ENCODE measurements at regions not wholly inside any gene's neighbourhood (a gene's known extent, or its start where the extent isn't known, plus 50 kb on each side); places are given as distances from the start of the nearest gene placed in this dataset.
"Not testable (repeated sequence)": the region's sequence is repeated elsewhere in the genome, so short reads cannot be mapped to it uniquely, and the experiment has no call there.

DNA sequence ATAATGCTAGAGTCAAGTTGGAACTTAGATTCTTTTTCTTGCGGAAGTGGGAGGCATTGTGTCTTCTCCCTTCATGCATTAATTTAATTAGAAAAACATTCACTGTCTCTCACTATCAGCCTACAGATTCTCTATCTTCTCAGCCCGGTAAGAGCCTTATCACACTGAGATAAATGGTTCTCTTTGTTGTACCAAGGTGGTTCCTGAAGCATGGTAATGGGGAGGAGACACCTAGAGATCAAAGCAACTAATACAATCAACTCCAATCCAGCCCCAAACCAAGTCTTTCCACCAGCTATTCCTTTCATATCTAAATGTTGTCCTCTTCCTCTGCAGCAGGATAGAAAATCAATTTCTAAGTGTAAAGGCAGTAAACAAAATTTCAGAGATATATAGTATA is 210.8 kb downstream of the DAD1 start:
- no peaks in the 10 kb centered on the region for H3K36me3 ChIP-seq (ENCODE audit: control insufficient read depth, low read depth, low read length)
- no peak overlapping the region for H3K4me3 ChIP-seq (ENCODE audit: low read length)
- no peak overlapping the region for H3K9ac ChIP-seq (ENCODE audit: low read length)
- H3K9me3 ChIP-seq (ENCODE audit: control insufficient read depth, low read depth, low read length) = no peaks in the 10 kb centered on the region
- H3K27me3 ChIP-seq (ENCODE audit: control insufficient read depth, insufficient read depth, low read length) = no peaks in the 10 kb centered on the region
- peaks cover 6% of the 10 kb centered on the region for H3K4me1 ChIP-seq (ENCODE audit: control insufficient read depth, low read depth, low read length)
- no peak overlapping the region for H3K27ac ChIP-seq (ENCODE audit: low read length)

DNA sequence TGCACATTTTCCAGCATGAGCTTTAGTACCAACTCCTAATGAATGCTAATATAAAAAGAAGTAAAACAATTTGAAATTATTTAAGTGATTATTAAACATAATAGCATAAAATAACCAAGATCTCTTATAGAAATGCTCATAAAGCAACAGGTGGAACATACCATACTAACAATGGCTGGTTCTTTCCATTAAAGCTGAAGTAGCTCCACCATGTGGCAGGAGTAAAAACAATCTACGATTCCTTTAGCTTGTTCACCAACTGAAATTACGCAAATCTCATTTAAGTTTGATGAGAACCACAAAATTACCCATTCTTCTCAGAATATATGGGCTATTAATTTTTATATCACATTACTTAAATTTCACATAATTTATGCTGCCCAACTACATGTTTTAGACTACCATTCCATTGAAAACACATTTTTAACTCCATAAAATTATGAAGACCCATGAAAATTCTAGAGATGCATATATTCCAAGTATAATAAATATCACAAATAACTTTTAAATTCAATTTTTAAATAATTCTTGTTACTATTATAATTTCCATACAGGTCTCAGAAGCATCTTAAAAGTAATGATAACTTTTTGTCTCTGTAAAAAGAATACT is 213.6 kb downstream of the DAD1 start:
- no peaks in the 10 kb centered on the region for H3K27me3 ChIP-seq (ENCODE audit: control insufficient read depth, insufficient read depth, low read length)
- no peak overlapping the region for H3K9ac ChIP-seq (ENCODE audit: low read length)
- no peaks in the 10 kb centered on the region for H3K4me1 ChIP-seq (ENCODE audit: control insufficient read depth, low read depth, low read length)
- H3K36me3 ChIP-seq (ENCODE audit: control insufficient read depth, low read depth, low read length) = no peaks in the 10 kb centered on the region
- H3K27ac ChIP-seq (ENCODE audit: low read length) = no peak overlapping the region
- no peak overlapping the region for H3K4me3 ChIP-seq (ENCODE audit: low read length)
- no peaks in the 10 kb centered on the region for H3K9me3 ChIP-seq (ENCODE audit: control insufficient read depth, low read depth, low read length)

DNA sequence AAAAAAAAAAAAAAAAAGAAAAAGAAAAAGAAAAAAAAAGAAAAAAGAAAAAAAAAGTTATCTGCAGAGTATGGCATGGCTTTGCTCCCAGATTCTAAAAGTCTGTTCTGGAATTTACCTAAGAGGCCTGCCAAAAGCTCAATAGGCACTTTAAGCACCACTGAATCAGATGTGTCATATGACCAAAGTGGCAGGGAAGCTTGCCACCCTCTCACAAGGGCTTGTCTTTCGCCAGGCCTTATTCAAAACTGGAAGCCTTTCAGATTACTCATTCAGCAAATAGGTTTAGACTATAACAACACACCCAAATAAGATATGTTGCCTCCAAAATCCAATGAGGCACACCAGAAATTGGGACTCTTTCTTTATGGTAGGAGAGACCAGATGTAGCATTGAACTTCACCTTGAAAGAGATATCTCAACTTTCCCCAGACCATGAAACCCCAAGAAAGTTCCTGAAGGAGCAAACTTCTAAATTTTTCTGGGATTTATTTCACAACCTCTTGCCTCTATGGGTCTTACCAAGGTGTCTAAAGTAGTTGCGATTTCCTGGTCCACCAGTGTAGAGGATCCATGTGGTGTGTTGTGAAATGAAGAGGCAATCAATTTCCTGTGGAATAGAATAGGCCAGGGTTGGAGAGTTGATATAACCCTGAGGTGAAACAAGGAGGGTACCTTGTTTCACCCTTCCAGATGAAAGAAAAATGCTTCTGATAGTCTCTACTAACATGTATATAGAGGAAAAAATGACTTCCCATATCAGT is 218.8 kb downstream of the DAD1 start:
- H3K9me3 ChIP-seq (ENCODE audit: control insufficient read depth, low read depth, low read length) = no peaks in the 10 kb centered on the region
- H3K9ac ChIP-seq (ENCODE audit: low read length) = no peak overlapping the region
- no peaks in the 10 kb centered on the region for H3K36me3 ChIP-seq (ENCODE audit: control insufficient read depth, low read depth, low read length)
- H3K4me3 ChIP-seq (ENCODE audit: low read length) = no peak overlapping the region
- no peaks in the 10 kb centered on the region for H3K4me1 ChIP-seq (ENCODE audit: control insufficient read depth, low read depth, low read length)
- no peaks in the 10 kb centered on the region for H3K27me3 ChIP-seq (ENCODE audit: control insufficient read depth, insufficient read depth, low read length)
- H3K27ac ChIP-seq (ENCODE audit: low read length) = no peak overlapping the region

DNA sequence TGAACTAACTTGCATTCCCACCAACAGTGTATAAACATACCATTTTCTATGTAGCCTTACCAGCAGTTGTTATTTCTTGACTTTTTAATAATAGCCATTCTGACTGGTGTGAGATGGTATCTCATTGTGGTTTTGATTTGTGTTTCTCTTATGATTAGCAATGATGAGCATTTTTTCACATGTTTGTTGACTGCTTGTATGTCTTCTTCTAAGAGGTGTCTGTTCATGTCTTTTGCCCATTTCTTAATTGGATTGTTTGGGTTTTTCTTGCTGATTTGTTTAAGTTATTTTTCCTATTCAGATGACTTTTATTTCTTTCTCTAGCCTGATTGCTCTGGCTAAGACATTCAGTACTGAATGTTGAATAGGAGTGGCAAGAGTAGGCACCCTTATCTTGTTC is 230.3 kb downstream of the DAD1 start:
- H3K27ac ChIP-seq (ENCODE audit: low read length) = no peak overlapping the region
- no peaks in the 10 kb centered on the region for H3K36me3 ChIP-seq (ENCODE audit: control insufficient read depth, low read depth, low read length)
- no peak overlapping the region for H3K4me3 ChIP-seq (ENCODE audit: low read length)
- H3K9me3 ChIP-seq (ENCODE audit: control insufficient read depth, low read depth, low read length) = no peaks in the 10 kb centered on the region
- no peak overlapping the region for H3K9ac ChIP-seq (ENCODE audit: low read length)
- H3K27me3 ChIP-seq (ENCODE audit: control insufficient read depth, insufficient read depth, low read length) = no peaks in the 10 kb centered on the region
- H3K4me1 ChIP-seq (ENCODE audit: control insufficient read depth, low read depth, low read length) = no peaks in the 10 kb centered on the region

DNA sequence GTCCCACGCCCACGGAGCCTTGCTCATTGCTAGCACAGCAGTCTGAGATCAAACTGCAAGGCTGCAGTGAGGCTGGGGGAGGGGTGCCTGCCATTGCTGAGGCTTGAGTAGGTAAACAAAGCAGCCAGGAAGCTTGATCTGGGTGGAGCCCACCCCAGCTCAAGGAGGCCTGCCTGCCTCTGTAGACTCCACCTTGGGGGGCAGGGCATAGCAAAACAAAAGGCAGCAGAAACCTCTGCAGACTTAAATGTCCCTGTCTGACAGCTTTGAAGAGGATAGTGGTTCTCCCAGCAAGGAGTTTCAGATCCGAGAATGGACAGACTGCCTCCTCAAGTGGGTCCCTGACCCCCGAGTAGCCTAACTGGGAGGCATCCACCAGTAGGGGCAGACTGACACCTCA is 239.7 kb downstream of the DAD1 start:
- not testable (repeated sequence) for H3K4me1 ChIP-seq (ENCODE audit: control insufficient read depth, low read depth, low read length); H3K27me3 ChIP-seq (ENCODE audit: control insufficient read depth, insufficient read depth, low read length)

DNA sequence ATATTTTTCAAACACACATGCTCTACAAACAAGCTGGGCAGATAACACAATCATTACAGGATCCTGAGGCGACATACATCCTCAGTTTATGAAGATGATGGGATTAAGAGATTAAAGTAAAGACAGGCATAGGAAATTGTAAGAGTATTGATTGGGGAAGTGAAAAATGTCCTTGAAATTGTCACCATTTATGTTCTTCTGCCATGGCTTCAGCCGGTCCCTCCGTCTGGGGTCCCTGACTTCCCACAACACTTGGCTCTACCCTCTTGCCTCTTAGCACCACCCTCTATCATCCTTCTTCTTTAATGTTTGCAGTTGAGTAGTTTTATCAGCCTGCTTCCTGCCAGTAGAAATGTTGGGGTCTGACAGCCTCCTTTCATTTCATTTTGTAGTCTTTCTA is 244.4 kb downstream of the DAD1 start:
- no peak overlapping the region for H3K27ac ChIP-seq (ENCODE audit: low read length)
- H3K27me3 ChIP-seq (ENCODE audit: control insufficient read depth, insufficient read depth, low read length) = no peaks in the 10 kb centered on the region
- peaks cover 17% of the 10 kb centered on the region for H3K9me3 ChIP-seq (ENCODE audit: control insufficient read depth, low read depth, low read length)
- no peak overlapping the region for H3K9ac ChIP-seq (ENCODE audit: low read length)
- H3K4me1 ChIP-seq (ENCODE audit: control insufficient read depth, low read depth, low read length) = no peaks in the 10 kb centered on the region
- no peak overlapping the region for H3K4me3 ChIP-seq (ENCODE audit: low read length)
- no peaks in the 10 kb centered on the region for H3K36me3 ChIP-seq (ENCODE audit: control insufficient read depth, low read depth, low read length)

More for the DNA sequence above, 239.7 kb downstream of the DAD1 start:
- H3K36me3 ChIP-seq (ENCODE audit: control insufficient read depth, low read depth, low read length); H3K27ac ChIP-seq (ENCODE audit: low read length); H3K9me3 ChIP-seq (ENCODE audit: control insufficient read depth, low read depth, low read length); H3K4me3 ChIP-seq (ENCODE audit: low read length); H3K9ac ChIP-seq (ENCODE audit: low read length): not testable (repeated sequence)

DNA sequence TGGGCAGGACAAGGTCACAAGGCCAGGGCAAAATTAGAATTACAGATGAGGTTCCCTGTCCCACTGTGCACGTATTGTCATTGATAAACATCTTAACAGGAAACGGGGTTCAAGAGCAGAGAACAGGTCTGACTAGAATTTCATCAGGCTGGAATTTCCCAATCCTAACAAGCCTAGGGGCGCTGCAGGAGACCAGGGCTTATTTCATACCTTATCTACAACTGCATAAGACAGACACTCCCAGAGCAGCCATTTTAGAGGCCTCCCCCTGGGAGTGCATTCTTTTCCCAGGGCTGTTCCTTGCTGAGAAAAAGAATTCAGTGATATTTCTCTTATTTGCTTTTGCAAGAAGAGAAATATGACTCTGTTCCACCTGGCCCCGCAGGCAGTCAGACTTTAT is 244.8 kb downstream of the DAD1 start:
- peaks cover 17% of the 10 kb centered on the region for H3K9me3 ChIP-seq (ENCODE audit: control insufficient read depth, low read depth, low read length)
- H3K27ac ChIP-seq (ENCODE audit: low read length); H3K4me3 ChIP-seq (ENCODE audit: low read length); H3K36me3 ChIP-seq (ENCODE audit: control insufficient read depth, low read depth, low read length); H3K4me1 ChIP-seq (ENCODE audit: control insufficient read depth, low read depth, low read length); H3K27me3 ChIP-seq (ENCODE audit: control insufficient read depth, insufficient read depth, low read length); H3K9ac ChIP-seq (ENCODE audit: low read length): not testable (repeated sequence)

DNA sequence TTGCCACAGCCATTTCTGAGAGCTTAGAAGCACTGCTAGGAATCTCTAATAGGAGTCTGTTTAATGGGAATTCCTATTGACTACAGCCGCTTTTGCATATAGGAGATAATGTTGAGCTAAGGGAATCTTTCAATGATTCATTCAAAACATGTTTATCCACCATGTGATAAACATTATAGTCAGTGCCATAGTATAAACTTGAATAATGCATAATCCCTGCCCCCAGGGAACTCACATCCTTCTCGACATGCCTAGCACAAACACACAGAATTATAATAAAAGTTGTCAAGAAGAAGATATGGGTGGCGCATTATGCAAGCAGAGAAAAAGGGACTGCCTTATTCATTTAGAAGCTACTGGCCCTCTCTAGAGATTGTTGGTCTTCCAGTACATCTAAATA is 248.0 kb downstream of the DAD1 start:
- Histone ChIP-seq H3K4me3 (ENCODE audit: low read length) (no peak overlapping the region), H3K36me3 (ENCODE audit: control insufficient read depth, low read depth, low read length) (no peaks in the 10 kb centered on the region), H3K9ac (ENCODE audit: low read length) (no peak overlapping the region), H3K27me3 (ENCODE audit: control insufficient read depth, insufficient read depth, low read length) (no peaks in the 10 kb centered on the region), H3K9me3 (ENCODE audit: control insufficient read depth, low read depth, low read length) (peaks cover 17% of the 10 kb centered on the region), H3K27ac (ENCODE audit: low read length) (no peak overlapping the region), H3K4me1 (ENCODE audit: control insufficient read depth, low read depth, low read length) (no peaks in the 10 kb centered on the region)

DNA sequence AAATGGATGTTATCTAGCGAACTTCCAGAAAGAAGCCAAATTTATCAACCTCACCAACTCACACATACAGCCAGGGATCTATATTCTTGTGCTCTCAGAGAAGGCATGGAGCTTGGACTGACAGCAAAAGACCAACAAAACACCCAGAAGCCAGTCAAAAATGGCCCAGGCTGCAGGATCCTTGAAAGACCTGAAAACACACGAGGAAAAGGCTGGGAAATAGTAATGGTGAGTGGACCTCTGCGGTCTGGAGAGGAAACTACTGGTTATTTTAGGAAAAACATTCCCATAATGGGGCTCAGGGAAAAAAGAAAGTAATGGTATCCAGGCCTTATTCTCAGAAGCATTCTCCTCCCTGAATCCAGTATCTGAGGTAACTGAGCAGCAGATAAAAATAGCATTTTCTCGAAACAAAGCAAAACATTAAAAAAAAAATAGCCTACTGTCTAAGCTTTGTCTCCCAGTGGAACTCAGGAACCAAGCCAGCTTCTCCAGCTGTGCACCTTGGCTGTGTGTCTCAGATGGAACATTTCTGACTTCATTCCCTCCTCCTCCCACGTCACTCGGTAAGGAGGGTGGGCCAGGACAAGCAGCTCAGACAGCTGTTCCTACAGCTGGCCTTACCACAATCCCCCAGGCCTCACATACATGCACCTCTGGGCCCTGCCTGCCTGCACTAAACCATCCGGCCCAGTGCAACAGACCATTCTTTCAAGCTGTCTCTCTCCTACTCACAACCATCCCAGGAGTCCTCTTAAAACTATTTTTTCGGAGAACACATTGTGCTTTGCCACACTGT is 249.9 kb downstream of the DAD1 start:
- peaks cover 9% of the 10 kb centered on the region for H3K9me3 ChIP-seq (ENCODE audit: control insufficient read depth, low read depth, low read length)
- no peaks in the 10 kb centered on the region for H3K36me3 ChIP-seq (ENCODE audit: control insufficient read depth, low read depth, low read length)
- H3K4me3 ChIP-seq (ENCODE audit: low read length) = no peak overlapping the region
- H3K4me1 ChIP-seq (ENCODE audit: control insufficient read depth, low read depth, low read length) = peaks cover 5% of the 10 kb centered on the region
- H3K9ac ChIP-seq (ENCODE audit: low read length) = no peak overlapping the region
- H3K27me3 ChIP-seq (ENCODE audit: control insufficient read depth, insufficient read depth, low read length) = no peaks in the 10 kb centered on the region
- no peak overlapping the region for H3K27ac ChIP-seq (ENCODE audit: low read length)

DNA sequence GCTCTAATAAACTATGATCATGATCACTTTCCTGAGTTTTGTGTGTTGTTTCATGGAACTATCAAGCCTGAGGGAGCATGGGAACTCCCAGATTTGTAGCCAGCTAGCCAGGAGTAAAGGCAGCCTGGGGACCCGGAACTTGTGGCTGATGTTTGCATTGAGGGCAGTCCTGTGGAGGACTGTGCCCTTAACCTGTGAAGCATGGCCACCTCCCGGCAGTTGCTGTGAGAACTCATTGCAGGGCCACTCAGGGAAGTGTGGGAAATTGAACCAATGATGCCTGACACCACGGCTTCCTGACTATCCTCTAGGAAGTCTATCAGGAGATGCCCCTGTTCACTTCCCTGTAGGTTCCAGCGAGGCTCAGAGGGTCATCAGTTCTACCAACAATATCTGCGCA is 250.6 kb downstream of the DAD1 start:
- H3K36me3 ChIP-seq (ENCODE audit: control insufficient read depth, low read depth, low read length) = no peaks in the 10 kb centered on the region
- no peaks in the 10 kb centered on the region for H3K27me3 ChIP-seq (ENCODE audit: control insufficient read depth, insufficient read depth, low read length)
- peaks cover 12% of the 10 kb centered on the region for H3K4me1 ChIP-seq (ENCODE audit: control insufficient read depth, low read depth, low read length)
- no peak overlapping the region for H3K4me3 ChIP-seq (ENCODE audit: low read length)
- H3K9ac ChIP-seq (ENCODE audit: low read length) = no peak overlapping the region
- H3K27ac ChIP-seq (ENCODE audit: low read length) = no peak overlapping the region
- H3K9me3 ChIP-seq (ENCODE audit: control insufficient read depth, low read depth, low read length) = peaks cover 3% of the 10 kb centered on the region

DNA sequence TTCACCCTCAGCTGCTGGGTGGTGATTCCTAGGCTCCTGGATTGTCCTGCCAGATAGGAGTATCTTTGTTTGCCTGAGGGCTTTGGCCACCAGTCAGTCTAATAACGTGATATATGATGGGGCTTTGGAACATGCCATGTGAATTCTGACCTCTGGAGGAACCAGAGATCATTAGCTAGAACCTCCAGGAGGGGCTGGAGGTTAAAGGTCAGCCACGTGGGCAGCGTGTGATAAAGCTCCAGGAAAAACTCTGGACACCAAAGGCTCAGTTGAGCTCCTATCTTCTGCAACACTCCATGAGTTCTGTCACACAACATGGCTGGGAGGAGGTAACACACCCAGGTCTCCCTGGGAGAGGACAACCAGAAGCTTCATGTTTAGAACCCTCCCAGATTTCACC is 251.1 kb downstream of the DAD1 start:
- peaks cover 17% of the 10 kb centered on the region for H3K4me1 ChIP-seq (ENCODE audit: control insufficient read depth, low read depth, low read length)
- H3K9me3 ChIP-seq (ENCODE audit: control insufficient read depth, low read depth, low read length) = no peaks in the 10 kb centered on the region
- no peak overlapping the region for H3K9ac ChIP-seq (ENCODE audit: low read length)
- H3K27me3 ChIP-seq (ENCODE audit: control insufficient read depth, insufficient read depth, low read length) = no peaks in the 10 kb centered on the region
- no peak overlapping the region for H3K4me3 ChIP-seq (ENCODE audit: low read length)
- no peak overlapping the region for H3K27ac ChIP-seq (ENCODE audit: low read length)
- no peaks in the 10 kb centered on the region for H3K36me3 ChIP-seq (ENCODE audit: control insufficient read depth, low read depth, low read length)

All from iPS-18a (cell line).